ENCODE measurements at regions not wholly inside any gene's neighbourhood (a gene's known extent, or its start where the extent isn't known, plus 50 kb on each side); places are given as distances from the start of the nearest gene placed in this dataset.

DNA sequence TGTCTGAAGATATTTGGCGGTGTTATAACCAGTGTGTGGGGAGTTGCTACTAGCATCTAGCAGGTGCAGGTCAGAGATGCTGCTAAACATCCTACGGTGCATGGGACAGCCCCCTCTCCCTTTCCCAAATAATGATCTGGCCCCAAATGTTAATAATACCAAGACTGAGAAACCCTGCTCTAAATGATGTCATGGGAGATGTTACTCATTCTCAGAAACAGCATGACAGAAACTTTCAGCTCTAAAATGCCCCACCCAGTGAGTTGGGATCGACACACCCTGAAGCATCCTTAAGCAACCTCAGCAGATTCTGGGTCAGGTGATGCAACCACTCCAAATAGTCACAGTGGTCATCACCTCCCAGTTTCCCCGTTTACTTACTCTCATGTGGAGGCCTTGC lies 108.8 kb upstream of the MPP7 start:
- H3K27me3 Mint-ChIP-seq: peaks cover 16% of the 10 kb centered on the region
- DNase-seq (ENCODE audit: low spot score, unreplicated experiment): no peak
- TF ChIP-seq, protein P1, sequence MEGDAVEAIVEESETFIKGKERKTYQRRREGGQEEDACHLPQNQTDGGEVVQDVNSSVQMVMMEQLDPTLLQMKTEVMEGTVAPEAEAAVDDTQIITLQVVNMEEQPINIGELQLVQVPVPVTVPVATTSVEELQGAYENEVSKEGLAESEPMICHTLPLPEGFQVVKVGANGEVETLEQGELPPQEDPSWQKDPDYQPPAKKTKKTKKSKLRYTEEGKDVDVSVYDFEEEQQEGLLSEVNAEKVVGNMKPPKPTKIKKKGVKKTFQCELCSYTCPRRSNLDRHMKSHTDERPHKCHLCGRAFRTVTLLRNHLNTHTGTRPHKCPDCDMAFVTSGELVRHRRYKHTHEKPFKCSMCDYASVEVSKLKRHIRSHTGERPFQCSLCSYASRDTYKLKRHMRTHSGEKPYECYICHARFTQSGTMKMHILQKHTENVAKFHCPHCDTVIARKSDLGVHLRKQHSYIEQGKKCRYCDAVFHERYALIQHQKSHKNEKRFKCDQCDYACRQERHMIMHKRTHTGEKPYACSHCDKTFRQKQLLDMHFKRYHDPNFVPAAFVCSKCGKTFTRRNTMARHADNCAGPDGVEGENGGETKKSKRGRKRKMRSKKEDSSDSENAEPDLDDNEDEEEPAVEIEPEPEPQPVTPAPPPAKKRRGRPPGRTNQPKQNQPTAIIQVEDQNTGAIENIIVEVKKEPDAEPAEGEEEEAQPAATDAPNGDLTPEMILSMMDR (IDR thresholded peaks at IDR 0.05; ENCODE audit: unreplicated experiment): no peak
- H3K4me3 Mint-ChIP-seq (ENCODE audit: low read depth): no peak overlapping the region
- H3K27ac Mint-ChIP-seq: no peak overlapping the region
- no peaks in the 10 kb centered on the region for H3K36me3 Mint-ChIP-seq (ENCODE audit: insufficient read depth)
- H3K4me1 Mint-ChIP-seq (ENCODE audit: low read depth): no peaks in the 10 kb centered on the region
- H3K9me3 Mint-ChIP-seq (ENCODE audit: low read depth): peaks cover 4% of the 10 kb centered on the region

DNA sequence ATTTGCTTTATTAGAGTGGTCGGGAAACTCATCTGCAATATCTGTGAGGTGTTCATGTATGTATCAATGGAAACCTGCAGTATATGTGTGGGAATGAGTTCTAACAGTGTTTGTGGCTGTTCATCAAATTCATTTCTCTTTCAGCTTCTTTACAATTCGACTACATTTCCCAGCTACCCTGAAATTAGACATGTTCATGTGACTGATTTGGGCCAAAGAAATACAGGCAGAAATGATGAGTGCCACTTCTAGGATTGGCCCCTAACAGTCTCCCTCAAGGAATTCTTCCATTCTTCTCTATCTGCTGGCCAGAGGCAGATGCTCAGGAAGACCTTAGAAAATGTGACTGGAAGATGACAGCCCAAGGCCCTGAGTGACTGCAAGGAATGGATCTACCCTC lies 114.8 kb upstream of the WAC start:
- TF ChIP-seq, protein P1 (IDR thresholded peaks at IDR 0.05; ENCODE audit: unreplicated experiment): no peak
- Mint-ChIP-seq H3K36me3 (ENCODE audit: insufficient read depth) (no peaks in the 10 kb centered on the region), H3K27ac (no peak overlapping the region), H3K4me1 (ENCODE audit: low read depth) (no peaks in the 10 kb centered on the region), H3K4me3 (ENCODE audit: low read depth) (no peak overlapping the region), H3K27me3 (peaks cover 4% of the 10 kb centered on the region), H3K9me3 (ENCODE audit: low read depth) (no peaks in the 10 kb centered on the region)
- no peak for DNase-seq (ENCODE audit: low spot score, unreplicated experiment)

DNA sequence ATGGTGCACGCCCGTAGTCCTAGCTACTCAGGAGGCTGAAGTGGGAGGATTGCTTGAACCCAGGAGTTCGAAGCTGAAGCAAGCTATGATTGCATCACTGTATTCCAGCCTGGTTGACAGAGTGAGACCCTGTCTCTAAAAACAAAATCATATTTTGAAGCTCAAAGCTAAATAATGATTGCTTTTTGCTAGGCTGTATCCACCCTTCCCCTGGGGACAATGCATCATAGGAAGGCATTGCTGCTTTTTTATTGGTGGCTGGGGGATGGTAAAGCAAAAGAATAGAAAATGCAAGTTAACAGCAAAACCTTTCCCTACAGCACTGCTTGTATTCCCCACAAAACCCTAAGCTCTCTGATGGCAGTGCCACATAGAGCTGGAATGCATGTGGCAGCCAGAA lies 107.5 kb upstream of the WAC start:
- Mint-ChIP-seq H3K4me3 (ENCODE audit: low read depth) (no peak overlapping the region), H3K9me3 (ENCODE audit: low read depth) (peaks cover 3% of the 10 kb centered on the region), H3K27me3 (peaks cover 1% of the 10 kb centered on the region), H3K36me3 (ENCODE audit: insufficient read depth) (no peaks in the 10 kb centered on the region), H3K27ac (no peak overlapping the region), H3K4me1 (ENCODE audit: low read depth) (peaks cover 2% of the 10 kb centered on the region)
- TF ChIP-seq, protein P1 (IDR thresholded peaks at IDR 0.05; ENCODE audit: unreplicated experiment): no peak
- no peak for DNase-seq (ENCODE audit: low spot score, unreplicated experiment)

DNA sequence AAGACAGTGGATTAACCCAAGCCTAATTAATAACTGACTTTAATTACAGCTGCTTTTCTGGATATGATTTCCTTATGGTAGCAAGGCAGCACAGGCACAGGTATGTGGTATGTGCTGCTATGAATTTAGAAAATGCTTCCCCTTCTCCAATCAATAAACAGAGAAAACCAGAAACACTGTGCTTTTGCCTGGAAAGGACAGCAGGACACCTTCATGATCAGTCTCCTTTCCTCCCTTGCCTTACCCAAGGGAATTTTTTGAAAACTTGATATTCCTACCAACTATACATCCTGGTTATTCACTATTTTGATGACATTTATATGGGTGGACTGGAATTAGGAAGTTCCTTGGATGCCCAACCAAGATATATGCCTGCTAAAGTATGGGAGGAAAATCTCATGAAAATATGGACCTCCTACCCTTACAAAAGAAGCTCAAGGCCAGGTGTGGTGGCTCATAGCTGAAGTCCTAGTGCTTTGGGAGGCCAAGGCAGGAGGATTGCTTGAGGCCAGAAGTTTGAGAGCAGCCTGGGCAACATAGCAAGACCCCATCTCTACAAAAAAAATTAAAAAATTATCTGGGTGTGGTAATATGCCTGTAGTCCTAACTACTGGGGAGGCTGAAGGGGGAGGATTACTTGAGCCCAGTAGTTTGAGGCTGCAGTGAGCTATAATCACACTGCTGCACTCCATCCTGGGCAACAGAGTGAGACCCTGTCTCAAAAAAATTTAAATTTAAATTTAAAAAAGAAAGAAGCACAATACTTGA lies 106.3 kb upstream of the WAC start:
- peaks cover 4% of the 10 kb centered on the region for H3K9me3 Mint-ChIP-seq (ENCODE audit: low read depth)
- H3K4me1 Mint-ChIP-seq (ENCODE audit: low read depth): peaks cover 2% of the 10 kb centered on the region
- no peak overlapping the region for H3K27ac Mint-ChIP-seq
- no peak overlapping the region for H3K4me3 Mint-ChIP-seq (ENCODE audit: low read depth)
- peaks cover 4% of the 10 kb centered on the region for H3K27me3 Mint-ChIP-seq
- DNase-seq (ENCODE audit: low spot score, unreplicated experiment): no peak
- TF ChIP-seq, protein P1 (IDR thresholded peaks at IDR 0.05; ENCODE audit: unreplicated experiment): no peak
- H3K36me3 Mint-ChIP-seq (ENCODE audit: insufficient read depth): no peaks in the 10 kb centered on the region

DNA sequence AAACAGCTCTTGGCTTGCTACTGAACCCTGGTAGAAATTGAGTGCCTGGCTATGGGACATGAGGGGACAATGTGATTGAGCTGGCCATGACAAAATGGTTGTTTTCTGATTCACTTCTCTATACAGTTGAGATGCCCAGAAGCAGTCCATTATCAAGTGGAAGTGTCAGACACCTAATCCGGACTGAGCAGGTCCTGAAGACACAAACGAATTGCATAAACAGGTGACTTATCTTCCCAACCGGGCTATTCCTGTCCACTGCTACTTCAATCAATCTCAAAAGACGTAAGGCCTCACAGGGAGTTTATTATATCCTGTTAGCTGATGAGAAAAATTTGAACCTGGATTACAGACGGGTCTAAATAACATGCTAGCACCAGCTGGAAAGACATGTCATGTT lies 105.5 kb upstream of the WAC start:
- Mint-ChIP-seq H3K9me3 (ENCODE audit: low read depth) (peaks cover 4% of the 10 kb centered on the region), H3K4me3 (ENCODE audit: low read depth) (no peak overlapping the region), H3K36me3 (ENCODE audit: insufficient read depth) (no peaks in the 10 kb centered on the region), H3K4me1 (ENCODE audit: low read depth) (peaks cover 2% of the 10 kb centered on the region), H3K27ac (no peak overlapping the region), H3K27me3 (peaks cover 4% of the 10 kb centered on the region)
- no peak for DNase-seq (ENCODE audit: low spot score, unreplicated experiment)
- TF ChIP-seq, protein P1 (IDR thresholded peaks at IDR 0.05; ENCODE audit: unreplicated experiment): no peak
